SKM-1 treated with dmso at 0.1 percent for 144 hours (cell line): ENCODE measurements at regions not wholly inside any gene's neighbourhood (a gene's known extent, or its start where the extent isn't known, plus 50 kb on each side); places are given as distances from the start of the nearest gene placed in this dataset.
"Not testable (repeated sequence)": the region's sequence is repeated elsewhere in the genome, so short reads cannot be mapped to it uniquely, and the experiment has no call there.

Source experiments
- DNase-seq: peaks from one replicate; lab custom pipeline; 2025; ENCODE audit not compliant: unreplicated experiment; lab: John Stamatoyannopoulos, UW

DNA sequence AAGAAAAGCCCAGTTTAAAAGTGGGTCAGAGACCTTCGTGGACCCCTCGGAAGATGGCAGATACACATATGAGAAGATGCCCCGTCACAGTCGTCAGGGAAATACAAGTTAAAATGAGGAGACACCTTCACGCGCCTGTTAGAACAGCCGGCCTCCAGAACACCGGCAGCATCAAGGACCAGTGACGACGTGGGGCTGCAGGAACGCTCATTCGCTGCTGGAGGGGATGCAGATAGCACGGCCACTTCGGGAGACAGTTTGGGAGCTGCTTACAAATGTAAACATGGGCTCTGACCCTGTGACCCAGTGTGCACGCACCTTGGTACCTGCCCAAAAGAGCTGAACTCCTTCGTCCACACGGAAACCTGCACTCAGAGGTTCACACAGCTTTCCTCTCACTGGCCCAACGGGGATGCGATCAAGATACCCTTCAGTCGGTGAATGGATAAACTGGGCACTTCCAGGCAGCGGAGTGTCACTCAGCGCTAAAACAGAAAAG lies 83.7 kb upstream of the CTDP1 start:
- DNase-seq, result no peak

DNA sequence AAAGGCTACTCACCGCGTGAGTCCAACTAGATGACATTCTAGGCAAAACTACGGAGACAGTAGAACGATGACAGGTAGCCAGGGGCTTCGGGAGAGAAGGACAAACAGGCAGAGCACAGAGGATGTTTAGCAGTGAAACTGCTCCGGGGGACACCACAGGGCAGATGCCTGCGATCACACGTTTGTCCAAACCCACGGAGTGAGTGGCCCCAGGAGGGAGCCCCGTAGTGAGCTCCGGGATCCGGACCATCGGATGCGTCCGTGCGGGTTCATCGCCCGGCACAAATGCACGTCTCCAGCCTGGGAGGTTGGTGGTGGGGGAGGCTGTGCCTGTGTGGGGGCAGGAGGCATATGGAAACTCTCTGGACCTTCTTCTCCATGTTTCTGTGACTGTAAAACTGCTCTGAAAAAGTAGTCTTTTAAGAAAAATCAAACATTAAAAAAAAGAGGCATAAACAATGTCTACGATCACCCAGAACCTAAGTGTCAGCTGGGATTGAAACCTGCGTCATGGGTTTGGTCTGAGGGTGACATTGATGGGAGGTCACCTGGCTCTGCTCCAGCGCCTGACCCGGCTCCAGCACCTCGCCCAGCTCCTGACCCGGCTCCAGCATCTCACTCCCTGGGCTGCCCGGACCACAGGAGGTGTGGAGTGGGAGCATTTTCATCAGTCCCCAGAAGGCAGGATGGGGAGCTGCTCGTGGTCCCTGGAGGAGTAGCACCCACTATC lies 83.0 kb upstream of the CTDP1 start:
- DNase-seq, result no peak

DNA sequence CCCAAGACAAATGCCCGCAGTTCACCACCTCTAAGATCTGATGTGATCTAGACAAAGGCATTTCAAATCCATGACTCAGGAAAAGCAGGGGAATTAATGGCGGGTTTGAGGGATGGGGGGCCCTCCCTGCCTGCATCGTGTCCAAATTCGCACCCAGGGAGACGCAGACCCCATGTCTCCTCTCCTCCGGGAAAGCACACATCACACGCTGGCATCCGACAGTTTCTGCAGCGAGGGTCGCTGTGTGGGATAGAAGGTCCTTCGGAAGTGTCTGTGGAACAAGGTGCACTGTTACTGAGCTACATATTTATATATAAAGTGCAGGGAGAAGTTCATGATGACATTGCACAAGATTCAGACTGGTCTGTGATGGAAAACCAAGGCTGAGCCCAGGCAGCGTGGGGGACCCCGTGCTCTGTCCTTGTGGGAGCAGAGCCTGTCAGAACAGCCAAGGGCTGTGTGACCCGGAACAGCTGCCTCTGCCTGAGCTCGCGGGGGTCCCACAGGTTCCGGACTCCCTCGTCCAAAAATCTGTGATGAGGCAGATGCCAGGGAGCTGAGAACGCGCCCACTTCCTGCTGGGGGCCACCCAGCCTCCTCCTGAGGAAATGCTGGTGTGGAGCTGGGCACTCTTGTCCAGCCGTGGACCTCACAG lies 82.3 kb upstream of the CTDP1 start:
- DNase-seq, result no peak

DNA sequence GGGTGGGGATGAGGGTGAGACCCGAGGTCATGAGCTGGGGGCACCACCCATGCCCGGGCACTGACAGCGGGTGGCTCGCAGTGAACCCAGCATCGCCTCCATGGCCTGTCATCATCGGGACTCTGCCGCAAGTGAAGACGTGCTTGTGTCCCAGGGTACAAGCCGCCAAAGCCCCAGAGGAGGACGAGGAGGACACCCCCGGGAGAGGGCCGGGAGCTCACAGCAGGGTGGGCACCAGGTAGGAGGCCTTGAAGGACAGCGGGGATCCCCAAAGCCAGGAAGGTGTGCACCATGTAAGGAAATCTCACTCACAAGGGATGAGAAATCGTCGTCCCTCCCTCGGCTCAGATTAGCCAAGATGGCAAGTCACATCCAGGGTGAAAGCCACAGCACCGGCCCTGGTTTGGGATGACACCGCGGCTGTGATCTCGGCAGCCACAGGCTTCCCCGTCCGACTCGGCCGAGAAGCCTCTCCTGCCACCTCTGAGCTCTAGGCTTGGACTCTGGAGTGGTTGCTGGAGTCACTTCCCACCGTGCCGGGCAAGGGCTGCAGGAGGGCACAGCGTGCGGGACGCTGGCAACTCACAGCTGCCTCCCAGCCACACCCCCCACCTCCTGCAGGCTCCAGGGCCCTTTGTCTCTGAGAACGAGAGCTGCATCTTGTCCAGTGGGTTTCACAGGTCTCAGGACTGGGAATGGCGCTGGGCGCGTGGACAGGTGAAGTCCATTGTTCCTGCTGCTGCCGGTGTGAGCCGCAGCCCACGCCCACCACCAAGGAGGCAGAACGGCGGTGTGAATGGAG lies 81.6 kb upstream of the CTDP1 start:
- no peak for DNase-seq

DNA sequence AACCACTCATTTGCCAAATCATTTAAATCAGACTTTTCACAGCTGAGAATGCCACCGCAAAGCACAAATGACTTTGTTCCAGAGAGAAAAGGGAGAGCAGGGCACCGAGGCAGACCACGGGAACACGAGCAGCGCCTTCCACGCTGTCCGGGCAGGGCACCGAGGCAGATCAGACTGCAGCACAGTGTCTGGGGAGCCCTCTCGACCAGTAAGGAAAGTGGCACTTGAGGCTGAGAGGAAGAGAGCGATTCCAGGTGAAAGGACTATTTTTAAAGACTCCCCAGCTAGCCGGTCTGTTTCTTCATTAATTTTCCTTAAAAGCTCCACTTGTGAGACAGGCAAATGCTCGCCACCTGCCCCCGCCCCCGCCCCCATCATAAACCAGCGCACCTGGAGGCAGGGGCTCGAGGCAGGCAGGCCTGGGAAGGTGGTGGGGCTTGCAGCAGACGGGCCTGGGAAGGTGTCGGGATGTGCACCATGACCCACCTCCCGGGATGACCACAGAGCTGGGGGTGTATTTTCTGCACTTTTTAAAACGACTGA lies 80.9 kb upstream of the CTDP1 start:
- DNase-seq, result no peak

DNA sequence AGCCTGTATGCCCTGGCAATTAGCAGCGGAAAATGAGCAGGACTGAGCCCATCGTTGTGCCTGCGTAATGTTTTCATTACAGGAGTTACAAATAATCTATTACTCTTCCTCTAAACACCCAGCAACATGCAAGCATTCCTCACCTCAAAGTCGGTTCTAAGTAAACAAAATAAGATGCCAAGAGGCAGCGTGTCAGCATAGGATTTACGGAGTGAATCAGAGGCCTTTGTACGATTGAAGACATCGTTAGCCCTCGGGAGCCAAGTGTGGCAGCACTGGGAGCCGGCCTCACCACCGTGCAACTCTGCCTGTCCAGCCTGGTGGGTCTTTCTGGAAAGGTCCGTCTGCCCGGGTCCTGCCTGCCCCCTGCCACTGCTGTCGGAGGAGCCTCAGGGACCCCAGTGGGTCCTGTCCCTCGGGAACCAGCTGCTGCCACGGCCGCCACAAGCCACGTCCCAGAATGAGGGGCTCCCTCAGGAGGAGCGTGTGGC lies 80.1 kb upstream of the CTDP1 start:
- DNase-seq, result no peak

DNA sequence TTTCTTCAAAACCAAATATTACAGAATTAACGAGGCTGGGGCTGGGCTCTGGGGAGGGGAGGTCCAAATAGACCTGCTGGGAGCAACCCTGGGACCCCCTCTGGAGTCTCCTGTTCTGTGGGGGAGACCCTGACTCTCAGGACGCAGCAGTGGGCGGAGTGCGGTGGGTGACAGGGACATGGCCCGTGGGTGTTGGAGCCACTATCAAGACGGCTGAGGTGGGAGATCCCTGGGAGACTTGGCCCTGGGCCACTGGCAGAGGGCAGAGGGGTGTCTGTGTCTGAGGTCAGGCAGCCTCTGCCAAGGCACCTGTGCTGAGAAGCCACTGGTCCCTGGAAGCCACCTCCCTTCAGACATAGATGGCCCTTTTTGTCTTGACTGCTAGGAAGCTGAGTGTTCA lies 79.5 kb upstream of the CTDP1 start:
- DNase-seq, result no peak

DNA sequence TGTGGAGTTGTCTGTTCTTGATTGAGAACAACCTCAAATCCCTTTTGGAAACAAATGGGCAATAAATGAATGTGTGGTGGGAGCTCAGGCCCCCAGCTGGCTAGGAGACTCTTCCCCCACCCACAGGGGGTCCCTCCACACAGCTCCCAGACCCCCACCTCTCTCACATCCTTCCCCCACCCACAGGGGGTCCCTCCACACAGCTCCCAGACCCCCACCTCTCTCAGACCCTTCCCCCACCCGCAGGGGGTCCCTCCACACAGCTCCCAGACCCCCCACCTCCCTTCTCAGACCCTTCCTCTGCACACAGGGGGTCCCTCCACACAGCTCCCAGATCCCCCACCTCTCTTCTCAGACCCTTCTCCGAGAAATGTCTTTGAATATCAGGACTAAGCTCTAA lies 79.0 kb upstream of the CTDP1 start:
- DNase-seq, result no peak

DNA sequence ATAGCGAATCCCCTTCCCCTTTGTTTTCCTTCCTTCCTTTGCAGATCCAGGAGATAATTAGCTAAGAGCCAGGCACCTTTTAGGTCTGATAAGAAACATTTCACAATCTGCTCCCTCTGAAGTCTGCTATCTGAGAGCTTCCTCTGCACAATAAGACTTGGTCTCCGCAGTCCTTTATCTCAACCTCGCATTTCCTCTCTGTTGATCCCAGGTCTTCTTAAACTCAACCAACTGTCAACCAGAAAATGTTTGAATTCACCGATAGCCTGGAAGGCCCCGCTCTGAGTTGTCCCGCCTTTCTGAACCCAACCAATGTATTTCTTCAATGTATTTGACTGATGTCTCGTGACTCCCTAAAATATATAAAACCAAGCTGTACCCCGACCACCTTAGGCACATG lies 78.4 kb upstream of the CTDP1 start:
- no peak for DNase-seq

DNA sequence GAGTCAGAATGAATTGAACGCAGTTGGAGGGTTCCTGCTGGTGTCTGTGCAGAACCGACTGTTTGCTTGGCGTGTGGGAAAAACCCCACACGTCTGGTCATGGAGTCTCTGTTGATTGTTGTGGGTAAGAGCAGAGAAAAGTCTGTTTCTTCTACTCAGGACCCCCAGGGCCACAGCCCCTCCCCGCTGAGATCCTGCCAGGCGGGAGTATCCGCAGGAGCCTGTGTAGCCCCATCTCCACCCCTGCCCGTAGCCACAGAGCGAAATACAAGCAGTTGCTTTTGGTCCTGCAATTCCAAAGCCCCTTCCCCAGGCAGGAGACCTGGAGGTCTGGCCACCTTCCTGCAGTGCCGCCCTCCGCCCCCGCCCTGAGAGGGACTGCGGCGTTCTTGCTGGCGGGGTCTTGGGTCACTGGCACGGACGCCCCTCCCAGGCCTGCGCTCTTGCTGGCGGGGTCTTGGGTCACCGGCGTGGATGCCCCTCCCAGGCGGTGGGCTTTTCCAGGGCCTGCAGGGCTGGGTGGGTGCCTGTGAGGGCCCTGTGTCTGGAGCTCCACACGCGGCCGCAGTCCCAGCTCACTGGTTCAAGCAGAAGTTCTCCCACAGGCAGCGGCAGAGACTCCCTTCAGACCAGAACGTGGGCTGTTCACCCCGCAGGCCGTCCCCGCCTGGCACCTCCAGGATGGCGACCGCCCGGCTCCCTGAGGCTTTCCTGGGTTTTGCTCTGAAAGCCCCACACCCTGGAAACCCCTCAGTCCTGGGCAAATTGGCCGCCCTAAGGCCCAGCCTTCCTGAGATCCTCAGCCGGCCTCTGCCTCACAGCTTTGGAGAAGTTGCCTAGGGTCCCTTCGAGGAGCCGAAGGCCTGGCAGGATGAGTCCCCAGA lies 76.0 kb upstream of the CTDP1 start:
- DNase-seq, result no peak

DNA sequence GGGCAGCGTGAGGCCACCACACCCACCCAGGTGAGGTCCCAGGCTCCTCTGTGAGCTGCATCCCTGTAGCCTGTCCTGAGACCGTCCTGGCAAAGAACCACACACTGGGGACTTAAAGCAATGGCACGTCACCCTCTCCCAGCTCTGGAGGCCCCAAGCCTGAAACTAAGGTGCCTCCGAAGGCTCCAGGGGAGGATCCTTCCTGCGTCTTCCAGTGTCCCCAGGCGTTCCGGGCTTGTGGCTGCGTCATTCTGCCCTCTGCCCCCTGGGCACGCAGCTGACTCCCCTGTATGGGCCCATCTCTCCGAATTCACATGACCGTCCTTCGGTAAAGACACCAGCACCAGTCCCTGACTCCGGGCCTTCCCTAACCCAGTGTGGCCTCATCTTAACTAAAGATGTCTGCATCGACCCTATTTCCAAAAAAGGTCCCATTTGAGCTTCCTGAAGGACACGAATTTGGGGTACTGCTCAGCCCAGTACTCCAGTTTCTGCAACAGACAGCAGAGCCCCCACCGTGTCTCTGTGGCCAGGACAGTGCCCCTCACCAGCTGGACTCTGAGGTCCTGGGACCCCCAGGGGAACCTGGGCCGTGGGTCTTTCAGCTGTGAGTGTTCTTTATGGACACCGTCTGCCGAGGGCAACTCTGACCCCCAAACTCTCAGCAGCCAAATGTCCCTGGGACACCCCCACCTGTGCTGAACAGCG lies 75.2 kb upstream of the CTDP1 start:
- DNase-seq, result no peak

DNA sequence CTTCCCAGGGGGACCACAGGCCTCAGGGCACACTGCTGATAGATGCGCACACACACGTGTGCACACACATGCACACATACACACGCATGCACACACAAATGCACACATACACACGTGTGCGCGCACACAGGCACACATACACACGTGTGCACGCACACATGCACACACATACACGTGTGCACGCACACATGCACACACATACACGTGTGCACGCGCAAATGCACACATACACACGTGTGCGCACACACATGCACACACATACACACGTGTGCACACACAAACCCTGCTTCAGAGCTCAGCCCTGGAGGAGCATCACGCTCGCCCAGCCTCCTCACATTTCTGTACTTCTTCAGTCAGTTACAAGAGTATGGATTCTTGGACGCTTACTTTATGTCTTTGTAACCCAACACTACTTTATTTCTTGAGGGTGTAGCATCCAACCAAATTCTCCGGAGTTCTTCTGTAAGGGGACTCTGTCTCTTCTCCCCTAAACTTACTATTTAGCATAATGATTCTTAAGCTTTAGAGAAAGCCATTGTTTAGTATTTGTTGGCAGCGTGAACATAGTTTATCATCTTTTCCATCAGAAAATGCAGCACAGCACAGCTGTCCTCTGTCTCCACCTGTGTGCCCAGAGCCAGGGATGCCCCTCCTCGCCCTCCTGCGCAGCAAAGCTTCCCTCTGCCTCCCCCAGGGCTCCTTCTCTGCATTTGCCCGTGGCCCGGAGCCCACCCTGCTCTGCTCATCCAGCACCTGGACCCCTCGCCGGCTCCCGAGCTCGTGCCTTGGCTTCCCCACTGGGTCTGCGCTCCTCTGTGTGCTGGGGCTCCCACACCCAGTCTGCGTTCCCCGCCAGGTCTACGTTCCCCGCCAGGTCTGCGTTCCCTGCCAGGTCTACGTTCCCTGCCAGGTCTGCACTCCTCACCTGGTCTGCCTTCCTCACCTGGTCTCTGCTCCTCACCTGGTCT lies 74.4 kb upstream of the CTDP1 start:
- DNase-seq, result no peak

DNA sequence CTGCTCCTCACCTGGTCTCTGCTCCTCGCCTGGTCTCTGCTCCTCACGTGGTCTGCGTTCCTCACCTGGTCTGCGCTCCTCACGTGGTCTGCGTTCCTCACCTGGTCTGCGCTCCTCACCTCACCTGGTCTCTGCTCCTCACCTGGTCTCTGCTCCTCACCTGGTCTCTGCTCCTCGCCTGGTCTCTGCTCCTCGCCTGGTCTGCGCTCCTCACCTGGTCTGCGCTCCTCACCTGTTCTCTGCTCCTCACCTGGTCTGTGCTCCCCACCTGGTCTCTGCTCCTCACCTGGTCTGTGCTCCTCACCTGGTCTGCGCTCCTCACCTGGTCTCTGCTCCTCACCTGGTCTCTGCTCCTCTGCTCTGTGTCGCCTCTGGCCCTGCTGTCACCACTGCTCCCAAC lies 73.5 kb upstream of the CTDP1 start:
- not testable (repeated sequence) for DNase-seq

DNA sequence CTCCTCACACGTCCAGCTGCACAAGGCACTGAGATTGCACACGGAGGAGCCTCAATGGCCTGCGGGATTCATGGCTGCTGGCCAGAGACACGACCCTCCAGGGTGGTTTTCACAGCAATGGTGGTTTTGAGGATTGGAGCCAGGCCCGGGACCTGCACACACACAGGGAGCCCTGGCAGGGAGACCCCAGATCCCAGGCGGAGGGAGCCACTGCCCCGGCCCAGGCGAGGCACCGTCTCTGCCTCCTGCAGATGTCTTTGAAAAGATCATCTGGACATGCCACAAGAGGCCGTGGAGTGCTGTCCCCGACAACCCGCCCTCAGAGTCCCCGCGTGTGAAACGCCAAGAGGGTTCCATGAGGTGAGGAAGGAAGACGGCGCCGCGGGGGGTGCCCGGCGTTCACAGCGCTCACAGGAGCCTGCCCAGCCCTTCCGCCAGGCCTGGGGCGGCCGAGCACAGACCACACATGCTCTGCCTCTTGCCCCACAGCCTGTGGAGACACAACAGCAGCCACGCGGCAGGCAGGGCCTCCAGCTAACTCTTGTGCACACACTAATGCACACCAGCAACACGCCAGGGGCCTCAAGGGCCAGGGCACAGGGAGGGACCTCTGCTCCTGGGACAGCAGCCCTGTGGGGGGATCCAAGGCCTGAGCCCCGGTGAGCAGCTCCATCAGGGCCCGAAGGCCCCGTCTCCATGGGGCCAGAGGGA lies 72.8 kb upstream of the CTDP1 start:
- DNase-seq, result no peak

DNA sequence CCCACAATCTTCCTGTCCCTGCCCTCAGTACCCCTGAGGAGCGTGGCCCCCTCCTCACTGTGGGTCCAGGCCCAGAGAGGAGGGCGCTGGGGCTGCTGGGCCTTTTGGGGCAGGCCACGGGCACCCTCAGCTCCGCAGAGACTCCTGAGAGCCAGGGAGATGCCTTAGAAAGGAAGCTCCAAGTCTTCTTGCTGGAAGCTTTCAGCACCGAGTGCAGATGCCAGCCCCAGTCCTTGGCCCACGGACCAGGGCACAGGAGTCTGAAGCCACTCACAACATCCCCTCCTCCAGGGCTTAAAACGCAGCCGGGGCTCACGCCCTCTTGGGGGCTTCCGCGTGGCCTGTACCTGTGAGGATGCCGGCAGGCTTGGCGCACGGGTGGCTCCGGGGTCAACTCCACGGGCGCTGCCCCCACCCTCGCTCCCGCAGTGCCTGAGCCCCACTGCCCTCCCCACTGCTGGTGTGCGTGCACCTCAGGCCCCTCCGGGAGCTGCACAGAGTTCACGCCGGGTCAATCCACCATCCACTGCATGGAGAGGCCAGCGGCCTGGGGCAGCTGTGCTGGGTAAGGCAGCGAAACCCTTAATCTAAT lies 72.1 kb upstream of the CTDP1 start:
- DNase-seq, result no peak

DNA sequence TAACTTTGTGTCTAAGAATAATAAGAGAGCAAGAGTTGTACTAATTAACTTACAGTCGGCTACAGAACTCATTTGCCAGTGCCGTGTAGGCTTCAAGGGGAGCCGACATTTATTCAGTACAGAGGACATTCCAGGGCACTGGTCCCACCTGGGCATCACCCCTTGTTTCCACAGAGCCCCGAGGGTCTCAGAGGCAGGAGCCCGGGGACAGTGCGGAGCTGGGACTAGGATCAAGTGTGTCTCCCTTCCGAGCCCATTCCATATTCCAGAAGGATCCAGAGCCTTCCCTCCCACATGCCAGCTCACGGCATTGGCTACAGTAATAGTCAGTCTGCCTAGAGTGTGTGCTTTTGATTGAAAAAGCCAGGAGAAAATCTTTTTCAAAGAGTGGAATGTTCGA lies 71.5 kb upstream of the CTDP1 start:
- no peak for DNase-seq

DNA sequence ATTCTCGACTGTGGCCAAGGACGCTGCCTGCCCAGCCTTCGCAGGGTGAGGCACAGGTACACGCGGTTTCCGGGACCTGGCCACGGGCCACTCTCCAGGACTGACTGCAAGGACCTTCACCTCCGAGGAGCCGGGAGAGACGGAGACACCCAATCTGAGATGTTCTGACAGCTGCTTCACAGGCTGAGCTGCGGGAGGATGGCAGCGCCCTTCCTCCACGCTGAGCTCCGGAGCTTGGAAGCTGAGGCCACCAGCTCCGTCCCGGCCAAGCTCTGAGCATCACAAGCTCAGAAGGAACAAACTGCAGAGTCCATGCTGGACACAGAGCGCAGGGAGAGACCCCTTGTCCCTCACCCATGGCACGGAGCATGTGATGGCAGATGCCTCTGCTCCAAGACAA lies 71.1 kb upstream of the CTDP1 start:
- DNase-seq, result no peak

DNA sequence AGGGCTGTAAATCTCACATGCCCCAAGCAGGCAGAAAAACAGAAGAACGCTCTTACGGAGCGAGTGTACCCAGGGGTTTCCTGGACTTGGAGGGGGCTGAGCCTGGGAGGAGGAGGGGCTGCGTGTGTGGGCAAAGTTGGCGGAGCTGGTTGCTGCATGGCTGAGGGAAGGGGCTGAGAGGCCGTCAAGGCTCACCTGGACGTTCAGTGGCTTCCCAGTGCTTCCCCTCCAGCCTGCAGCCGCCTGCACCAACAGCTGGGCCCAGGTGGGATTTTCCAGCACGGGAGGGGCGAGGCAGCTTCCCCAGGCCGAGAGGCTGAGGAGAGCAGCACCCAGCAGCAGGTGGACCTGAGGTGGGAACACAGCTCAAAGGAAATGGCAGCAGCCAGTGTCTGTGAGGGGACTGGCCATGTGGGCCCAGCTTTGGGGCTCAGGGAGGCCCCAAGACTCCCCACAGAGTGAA lies 70.6 kb upstream of the CTDP1 start:
- no peak for DNase-seq
